Fibroblast of the aortic adventitia (primary cell): ENCODE measurements at regions not wholly inside any gene's neighbourhood (a gene's known extent, or its start where the extent isn't known, plus 50 kb on each side); places are given as distances from the start of the nearest gene placed in this dataset.

Experiments
- DNase-seq: peaks from one replicate; pipeline ENCODE4 v3.0.0-alpha.2; 2010; ENCODE audit warnings: low read depth
- H3K4me3 ChIP-seq: 2 replicates; pipeline ENCODE4 v1.5.1; 2011; ENCODE audit warnings: low read depth, mild to moderate bottlenecking, control low read depth, low read length, moderate library complexity
- TF ChIP-seq, protein P1 (sequence below): IDR thresholded peaks from 2 replicates; pipeline ENCODE4 v1.5.1; 2011; ENCODE audit warnings: mild to moderate bottlenecking, low read length, control low read depth, inconsistent platforms; ENCODE audit not compliant: insufficient read depth

DNA sequence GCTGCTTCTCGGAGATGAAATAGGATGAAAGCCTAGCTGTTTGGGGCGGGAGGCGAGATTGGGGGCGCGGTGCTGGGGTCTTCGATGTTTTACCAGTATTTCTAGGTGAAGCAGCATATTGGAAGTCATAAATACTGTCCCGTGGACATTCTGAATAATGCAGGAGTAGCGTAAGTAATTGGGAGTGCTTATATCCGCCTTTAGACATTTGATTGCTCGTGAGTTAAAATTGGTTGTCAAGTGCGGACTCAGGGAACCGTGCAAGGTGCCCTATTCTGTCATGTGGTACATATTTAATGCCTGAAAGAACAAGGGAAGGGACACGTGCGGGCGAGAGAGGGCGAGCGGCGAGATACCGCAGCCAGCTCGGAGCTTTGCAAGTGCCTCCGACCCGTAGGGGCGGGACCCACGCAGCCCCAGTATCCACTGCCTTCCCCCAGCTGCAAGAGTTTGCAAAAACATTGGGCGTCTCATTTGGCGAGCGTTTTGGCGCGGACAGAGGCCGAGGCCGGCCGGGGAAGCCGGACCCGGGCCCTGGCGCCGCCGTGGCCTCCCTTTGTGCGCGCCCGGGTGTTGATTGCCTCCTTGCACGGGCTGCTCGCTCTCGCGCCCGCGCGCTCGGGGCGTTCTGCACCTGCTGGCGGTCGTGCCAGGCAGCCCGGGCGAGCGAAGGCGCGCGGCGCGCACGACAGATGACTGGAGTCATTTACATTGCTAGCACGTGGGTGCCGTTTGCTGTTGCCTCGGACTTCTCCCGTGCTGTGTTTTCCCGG lies 849.8 kb upstream of the RBFOX1 start:
- no peak for DNase-seq
- TF ChIP-seq, protein P1, sequence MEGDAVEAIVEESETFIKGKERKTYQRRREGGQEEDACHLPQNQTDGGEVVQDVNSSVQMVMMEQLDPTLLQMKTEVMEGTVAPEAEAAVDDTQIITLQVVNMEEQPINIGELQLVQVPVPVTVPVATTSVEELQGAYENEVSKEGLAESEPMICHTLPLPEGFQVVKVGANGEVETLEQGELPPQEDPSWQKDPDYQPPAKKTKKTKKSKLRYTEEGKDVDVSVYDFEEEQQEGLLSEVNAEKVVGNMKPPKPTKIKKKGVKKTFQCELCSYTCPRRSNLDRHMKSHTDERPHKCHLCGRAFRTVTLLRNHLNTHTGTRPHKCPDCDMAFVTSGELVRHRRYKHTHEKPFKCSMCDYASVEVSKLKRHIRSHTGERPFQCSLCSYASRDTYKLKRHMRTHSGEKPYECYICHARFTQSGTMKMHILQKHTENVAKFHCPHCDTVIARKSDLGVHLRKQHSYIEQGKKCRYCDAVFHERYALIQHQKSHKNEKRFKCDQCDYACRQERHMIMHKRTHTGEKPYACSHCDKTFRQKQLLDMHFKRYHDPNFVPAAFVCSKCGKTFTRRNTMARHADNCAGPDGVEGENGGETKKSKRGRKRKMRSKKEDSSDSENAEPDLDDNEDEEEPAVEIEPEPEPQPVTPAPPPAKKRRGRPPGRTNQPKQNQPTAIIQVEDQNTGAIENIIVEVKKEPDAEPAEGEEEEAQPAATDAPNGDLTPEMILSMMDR, result no peak
- H3K4me3 ChIP-seq, result no peak overlapping the region

DNA sequence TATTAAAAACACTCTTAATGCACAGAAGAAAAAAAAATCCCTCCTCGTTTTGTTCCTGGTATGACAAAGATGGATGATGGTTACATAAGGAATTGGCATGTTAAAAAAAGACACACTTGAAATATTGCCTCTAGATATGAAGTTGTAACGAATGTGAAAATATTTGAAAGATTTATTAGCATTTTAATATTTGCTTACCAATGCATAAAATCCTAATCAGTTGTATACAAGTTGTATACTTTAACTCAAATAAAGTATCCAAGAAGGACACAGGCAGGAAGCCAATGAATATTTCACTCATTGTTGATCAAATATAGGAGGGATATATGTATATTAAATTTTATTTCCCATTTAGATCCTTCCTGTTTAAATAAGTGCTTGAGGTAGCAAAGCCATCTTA lies 850.8 kb upstream of the RBFOX1 start:
- no peak overlapping the region for H3K4me3 ChIP-seq
- no peak for DNase-seq
- TF ChIP-seq, protein P1, result no peak

DNA sequence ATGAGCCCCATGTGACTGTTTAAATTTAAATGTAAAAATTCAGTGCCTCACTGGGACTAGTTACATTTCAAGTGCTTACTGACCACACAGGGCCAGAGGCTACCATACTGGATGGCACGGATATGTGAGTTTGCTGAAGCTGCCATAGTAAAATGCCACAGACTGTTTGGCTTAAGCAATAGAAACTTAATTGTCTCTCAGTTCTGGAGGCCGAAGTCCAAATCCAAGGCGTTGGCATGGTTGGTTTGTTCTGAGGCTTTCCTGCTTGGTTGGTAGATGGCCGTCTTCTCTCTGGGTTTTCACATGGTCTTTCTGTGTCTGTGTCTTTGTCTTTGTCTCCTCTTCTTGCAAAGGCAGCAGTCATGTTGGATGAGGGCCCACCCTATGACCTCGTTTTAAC lies 878.9 kb upstream of the RBFOX1 start:
- DNase-seq, result no peak
- no peak overlapping the region for H3K4me3 ChIP-seq
- TF ChIP-seq, protein P1, result no peak

DNA sequence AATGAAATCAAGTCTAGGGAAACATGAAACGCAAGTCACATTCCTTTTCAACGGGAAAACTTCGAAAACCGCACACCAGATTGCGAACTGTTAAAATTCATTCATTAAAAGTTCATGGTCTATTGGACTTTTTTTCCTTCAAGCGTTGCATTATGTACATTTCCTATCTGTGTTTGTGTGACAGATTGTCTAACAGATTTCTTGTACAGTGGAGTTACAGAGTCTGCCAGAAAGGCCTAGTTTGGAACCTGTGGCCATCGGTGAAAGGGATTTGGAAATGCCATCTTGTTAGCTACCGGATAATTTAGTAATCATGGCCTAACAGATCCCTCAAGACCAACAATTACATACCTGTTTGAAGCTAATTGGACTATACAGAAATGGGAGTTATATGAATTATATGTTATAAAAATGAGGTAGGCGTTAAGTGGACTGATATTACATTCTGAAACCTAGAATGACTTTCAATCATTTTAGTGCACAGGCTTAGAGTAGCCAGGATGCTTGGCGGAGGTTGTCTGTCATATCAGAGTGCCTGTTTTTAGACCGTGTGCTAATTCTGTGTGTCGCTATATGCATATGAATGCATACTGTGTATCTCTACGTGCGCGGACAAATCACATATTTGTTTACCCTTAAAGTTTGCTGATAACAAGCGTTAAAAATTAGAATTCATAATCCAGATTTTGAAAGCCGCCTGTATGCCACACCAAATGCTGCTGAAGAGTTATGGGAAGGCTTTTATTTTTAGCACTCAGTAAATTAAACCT lies 885.4 kb upstream of the RBFOX1 start:
- TF ChIP-seq, protein P1, result no peak
- DNase-seq, result no peak
- no peak overlapping the region for H3K4me3 ChIP-seq

DNA sequence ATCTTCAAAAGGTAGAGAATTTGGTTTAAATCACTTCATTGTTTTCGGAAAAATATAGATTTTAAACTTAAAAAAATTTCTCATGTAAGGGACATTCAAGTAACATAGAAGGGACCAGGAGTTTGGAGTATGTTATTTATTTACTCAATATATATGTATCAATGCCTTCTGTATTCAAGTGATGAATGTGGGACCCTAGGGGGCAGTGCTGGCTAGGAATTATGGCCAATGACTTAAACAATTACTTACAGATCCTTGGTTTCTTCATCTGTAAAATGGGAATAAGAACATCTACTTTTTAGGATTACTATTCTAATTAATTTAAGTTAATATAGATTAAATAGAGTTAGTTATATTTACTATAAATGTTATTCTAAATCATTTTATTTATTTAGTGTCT lies 886.3 kb upstream of the RBFOX1 start:
- no peak for DNase-seq
- no peak overlapping the region for H3K4me3 ChIP-seq
- TF ChIP-seq, protein P1, result no peak

DNA sequence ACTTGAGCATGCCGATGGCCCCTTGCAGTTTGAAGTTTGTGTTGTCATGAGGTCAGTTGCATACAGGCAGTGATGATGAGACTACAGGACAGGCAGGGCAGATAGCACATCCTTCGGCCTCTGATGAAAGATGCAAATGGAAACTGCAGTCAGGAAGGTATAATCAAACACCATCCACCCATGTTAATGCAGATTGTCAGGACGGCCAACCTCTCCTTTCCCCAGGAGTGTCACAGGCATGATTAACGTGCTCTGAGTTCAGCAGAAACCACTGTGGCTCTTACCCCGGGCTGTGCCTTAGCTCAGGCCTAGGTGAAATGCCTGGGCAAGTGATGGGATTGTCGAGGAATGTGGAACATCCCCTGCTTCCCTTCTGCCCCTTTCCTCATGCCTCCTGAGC lies 893.5 kb upstream of the RBFOX1 start:
- DNase-seq, result no peak
- H3K4me3 ChIP-seq, result no peak overlapping the region
- TF ChIP-seq, protein P1, result no peak
